ENCODE measurements at regions not wholly inside any gene's neighbourhood (a gene's known extent, or its start where the extent isn't known, plus 50 kb on each side); places are given as distances from the start of the nearest gene placed in this dataset.

DNA sequence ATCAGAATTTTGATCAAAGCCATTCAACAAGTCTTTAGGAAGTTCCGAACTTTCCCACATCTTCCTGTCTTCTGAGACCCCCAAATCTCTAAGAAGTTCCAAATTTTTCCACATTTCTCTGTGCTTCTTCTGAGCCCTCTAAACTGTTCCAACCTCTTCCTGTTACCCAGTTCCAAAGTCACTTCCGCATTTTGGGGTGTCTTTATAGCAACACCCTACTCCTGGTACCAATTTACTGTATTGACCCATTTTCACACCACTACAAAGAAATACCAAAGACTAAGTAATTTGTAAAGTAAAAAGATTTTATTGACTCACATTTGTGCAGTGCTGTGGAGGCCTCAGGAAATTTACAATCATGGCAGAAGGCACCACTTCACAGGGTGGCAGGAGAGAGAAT is 385.8 kb upstream of the GHITM start:
- TF ChIP-seq CTCF (optimal IDR thresholded peaks at IDR 0.05 in 1 of 3, IDR thresholded peaks at IDR 0.05 in 1 of 3, conservative IDR thresholded peaks at IDR 0.05 in 1 of 3; ENCODE audit: extremely low read depth in 1 of 3, insufficient read depth in 2 of 3, low read length in 3 of 3) (no peak), EZH2 (IDR thresholded peaks at IDR 0.05; ENCODE audit: low read length) (no peak)

Measured in keratinocyte (primary cell).